GM13977 (cell line): ENCODE measurements at regions not wholly inside any gene's neighbourhood (a gene's known extent, or its start where the extent isn't known, plus 50 kb on each side); places are given as distances from the start of the nearest gene placed in this dataset.

Experiments
- DNase-seq: peaks from one replicate; pipeline ENCODE4 v3.0.0; 2012; ENCODE audit warnings: low spot score
- CTCF ChIP-seq: IDR thresholded peaks from 2 replicates; pipeline ENCODE4 v1.5.1; 2012; ENCODE audit warnings: mild to moderate bottlenecking, control low read depth; ENCODE audit not compliant: insufficient read depth; ENCODE audit errors: extremely low read depth, missing control alignments
- in situ Hi-C: fragments of 300-500 bp; cut with MboI; formaldehyde crosslinking; loops from one replicate; pipeline ENCODE4 v1.12.0; 2022; ENCODE audit warnings: low sequenced_read_pairs, low pct_unique_long_range_greater_than_20kb, mixed read lengths, inconsistent platforms; ENCODE audit not compliant: unreplicated experiment

- TF ChIP-seq CTCF = no peak
- no peak for DNase-seq
- in situ Hi-C loops = no loop called here
These were observed 370.6 kb upstream of the REG3G start for GRCh38 chr2:78654941-78655340.

- in situ Hi-C loops = no loop called here
- no peak for DNase-seq
- TF ChIP-seq CTCF = no peak
These were observed 348.4 kb upstream of the REG3G start for GRCh38 chr2:78676921-78677696.

- no peak for TF ChIP-seq CTCF
- in situ Hi-C loops = no loop called here
- DNase-seq = no peak
These were observed 347.7 kb upstream of the REG3G start for GRCh38 chr2:78677774-78678173.

- no peak for TF ChIP-seq CTCF
- no peak for DNase-seq
- in situ Hi-C loops = no loop called here
These were observed 344.1 kb upstream of the REG3G start for GRCh38 chr2:78681386-78681785.

- no peak for DNase-seq
- in situ Hi-C loops = no loop called here
- TF ChIP-seq CTCF = no peak
These were observed 342.7 kb upstream of the REG3G start for GRCh38 chr2:78682781-78683180.

GRCh38 chr2:78686625-78687153 is 338.8 kb upstream of the REG3G start:
- in situ Hi-C loops = no loop called here
- no peak for DNase-seq
- TF ChIP-seq CTCF = no peak

- in situ Hi-C loops = no loop called here
- TF ChIP-seq CTCF = no peak
- no peak for DNase-seq
These were observed 325.8 kb upstream of the REG3G start for GRCh38 chr2:78699696-78700095.
